ENCODE measurements at regions not wholly inside any gene's neighbourhood (a gene's known extent, or its start where the extent isn't known, plus 50 kb on each side); places are given as distances from the start of the nearest gene placed in this dataset.

- intact Hi-C loops (cut with DNase I; ENCODE audit: low total_unique reads), result no loop called here
- no peaks in the 10 kb centered on the region for H3K27me3 ChIP-seq
Measured at GRCh38 chr4:96056346-96056934, 216.5 kb downstream of the PDHA2 start.

DNA sequence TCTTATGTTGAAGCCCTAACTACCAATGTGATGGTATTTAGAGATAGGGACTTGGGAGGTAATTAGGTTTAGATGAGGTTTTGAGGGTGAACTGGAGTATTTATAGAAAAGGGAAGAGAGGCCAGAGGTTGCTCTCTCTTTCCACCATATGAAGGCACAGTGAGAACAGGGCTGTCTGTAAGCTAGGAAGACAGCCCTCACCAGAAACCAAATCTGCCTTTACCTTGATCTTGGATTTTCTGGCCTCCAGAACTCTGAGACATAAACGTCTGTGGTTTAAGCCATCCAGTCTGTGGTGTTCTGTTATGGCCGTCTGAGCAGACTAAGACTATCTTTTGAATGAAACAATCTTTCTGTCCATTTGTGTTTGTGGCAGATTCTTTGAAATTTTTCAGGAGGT, 223.7 kb downstream of the PDHA2 start:
- intact Hi-C loops (cut with DNase I; ENCODE audit: low total_unique reads), result no loop called here
- Histone ChIP-seq H3K4me1 (no peaks in the 10 kb centered on the region), H3K27me3 (no peaks in the 10 kb centered on the region), H3K36me3 (no peaks in the 10 kb centered on the region), H3K4me3 (no peak overlapping the region), H3K9me3 (no peaks in the 10 kb centered on the region), H3K27ac (no peak overlapping the region)
- no peak for DNase-seq
- TF ChIP-seq POLR2A (IDR thresholded peaks at IDR 0.05) (no peak), CTCF (IDR thresholded peaks at IDR 0.05) (no peak)

More at GRCh38 chr4:96056346-96056934, 216.5 kb downstream of the PDHA2 start:
- Histone ChIP-seq H3K4me1 (no peaks in the 10 kb centered on the region), H3K4me3 (no peak overlapping the region), H3K36me3 (peaks cover 0 to 3% of the 10 kb centered on the region in 2 donors), H3K27ac (no peak overlapping the region), H3K9me3 (no peaks in the 10 kb centered on the region)
- DNase-seq, result no peak
- no peak for TF ChIP-seq POLR2A (IDR thresholded peaks at IDR 0.05)
- TF ChIP-seq CTCF (IDR thresholded peaks at IDR 0.05), result no peak

DNA sequence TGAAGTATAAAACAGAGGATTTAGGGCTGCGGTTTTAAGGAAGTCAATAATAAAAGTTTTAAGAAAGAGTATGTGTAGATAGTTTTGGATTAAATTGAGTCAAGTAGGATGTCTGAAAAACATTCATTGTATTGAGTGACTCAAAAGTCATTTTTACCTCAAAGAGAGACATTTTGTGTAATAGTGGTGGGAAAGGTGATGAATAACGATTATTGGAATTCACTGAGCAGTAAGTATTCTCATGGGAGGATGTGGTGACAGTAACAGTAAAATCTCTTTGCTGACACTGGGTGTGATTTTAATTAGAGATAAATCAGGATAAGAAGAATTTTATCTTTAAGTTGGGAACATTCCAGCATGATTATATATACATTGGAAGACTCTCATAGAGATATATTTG, 233.6 kb downstream of the PDHA2 start:
- intact Hi-C loops (cut with DNase I; ENCODE audit: low total_unique reads), result no loop called here
- DNase-seq, result no peak
- Histone ChIP-seq H3K27ac (no peak overlapping the region), H3K36me3 (no peaks in the 10 kb centered on the region), H3K4me1 (no peaks in the 10 kb centered on the region), H3K4me3 (no peak overlapping the region), H3K27me3 (no peaks in the 10 kb centered on the region), H3K9me3 (no peaks in the 10 kb centered on the region)
- TF ChIP-seq POLR2A (IDR thresholded peaks at IDR 0.05), result no peak
- no peak for TF ChIP-seq CTCF (IDR thresholded peaks at IDR 0.05)

GRCh38 chr4:96092151-96092705, 252.3 kb downstream of the PDHA2 start:
- no peak for TF ChIP-seq CTCF (IDR thresholded peaks at IDR 0.05)
- no peak for TF ChIP-seq POLR2A (IDR thresholded peaks at IDR 0.05)
- no peaks in the 10 kb centered on the region for H3K27me3 ChIP-seq
- H3K9me3 ChIP-seq, result no peaks in the 10 kb centered on the region
- H3K4me1 ChIP-seq, result no peaks in the 10 kb centered on the region
- intact Hi-C loops (cut with DNase I; ENCODE audit: low total_unique reads), result no loop called here
- no peak overlapping the region for H3K4me3 ChIP-seq
- no peak overlapping the region for H3K27ac ChIP-seq
- no peaks in the 10 kb centered on the region for H3K36me3 ChIP-seq
- no peak for DNase-seq

- Histone ChIP-seq H3K9me3 (no peaks in the 10 kb centered on the region), H3K4me1 (no peaks in the 10 kb centered on the region), H3K27ac (no peak overlapping the region), H3K36me3 (no peaks in the 10 kb centered on the region), H3K4me3 (no peak overlapping the region), H3K27me3 (no peaks in the 10 kb centered on the region)
- intact Hi-C loops (cut with DNase I; ENCODE audit: low total_unique reads), result no loop called here
- DNase-seq, result no peak
- no peak for TF ChIP-seq POLR2A (IDR thresholded peaks at IDR 0.05)
Measured at GRCh38 chr4:96093057-96093456, 253.2 kb downstream of the PDHA2 start.
